GM12878 (cell line): ENCODE measurements at regions not wholly inside any gene's neighbourhood (a gene's known extent, or its start where the extent isn't known, plus 50 kb on each side); places are given as distances from the start of the nearest gene placed in this dataset.

ENCODE experiments used
- CEBPB ChIP-seq, 2 experiments: fragments of 150-350 bp in 1 of 2; IDR thresholded peaks; 2 replicates each; pipeline ENCODE4 v1.6.1; 2012 to 2014; ENCODE audit warnings: low read depth in 2 of 2, low read length in 2 of 2, borderline replicate concordance in 1 of 2, inconsistent platforms in 1 of 2
- CREB1 ChIP-seq: IDR thresholded peaks from 2 replicates; pipeline ENCODE4 v1.6.1; 2012; ENCODE audit warnings: low read depth, mild to moderate bottlenecking, inconsistent platforms
- E2F8 ChIP-seq: fragments of 450-650 bp; IDR thresholded peaks from 2 replicates; pipeline ENCODE4 v1.6.1; 2018; ENCODE audit warnings: mild to moderate bottlenecking, low read depth, moderate library complexity; ENCODE audit not compliant: partially characterized antibody
- E4F1 ChIP-seq: fragments of 450-650 bp; IDR thresholded peaks from 2 replicates; pipeline ENCODE4 v1.6.1; 2018; ENCODE audit warnings: borderline replicate concordance, mild to moderate bottlenecking; ENCODE audit not compliant: partially characterized antibody
- GATAD2B ChIP-seq: fragments of 450-650 bp; conservative IDR thresholded peaks from 2 replicates; pipeline ENCODE4 v1.6.1; 2017; ENCODE audit warnings: low read depth, mild to moderate bottlenecking, moderate library complexity
- NBN ChIP-seq: fragments of 450-650 bp; IDR thresholded peaks from 2 replicates; pipeline ENCODE4 v1.6.1; 2016
- PAX8 ChIP-seq: fragments of 450-650 bp; IDR thresholded peaks from 2 replicates; pipeline ENCODE4 v1.6.1; 2017; ENCODE audit warnings: mild to moderate bottlenecking, moderate library complexity
- SP1 ChIP-seq: IDR thresholded peaks from one replicate; pipeline ENCODE4 v1.6.1; 2011; ENCODE audit warnings: low read depth, low read length
- TAF1 ChIP-seq: IDR thresholded peaks from 2 replicates; pipeline ENCODE4 v1.6.1; 2011; ENCODE audit warnings: mild to moderate bottlenecking, low read depth, low read length, borderline replicate concordance
- WRNIP1 ChIP-seq: IDR thresholded peaks from 2 replicates; pipeline ENCODE4 v1.6.1; 2011; ENCODE audit warnings: low read depth, low read length, improper control_type of control experiment, borderline replicate concordance
- ZBED1 ChIP-seq: IDR thresholded peaks from 2 replicates; pipeline ENCODE4 v1.6.1; 2016; ENCODE audit warnings: borderline replicate concordance
- ZNF384 ChIP-seq: IDR thresholded peaks from 2 replicates; pipeline ENCODE4 v1.6.1; 2012; ENCODE audit warnings: low read depth, mild to moderate bottlenecking, low read length, improper control_type of control experiment, borderline replicate concordance
- ZNF622 ChIP-seq: fragments of 450-650 bp; IDR thresholded peaks from 2 replicates; pipeline ENCODE4 v1.6.1; 2017; ENCODE audit warnings: mild to moderate bottlenecking, inconsistent platforms
- TF ChIP-seq, protein P1 (sequence below): IDR thresholded peaks from 2 replicates; pipeline ENCODE4 v1.6.1; 2012; ENCODE audit warnings: low read depth, low read length, improper control_type of control experiment
- TF ChIP-seq, protein P2 (sequence below): fragments of 450-650 bp; IDR thresholded peaks from 2 replicates; pipeline ENCODE4 v1.6.1; 2016; ENCODE audit warnings: mild to moderate bottlenecking
- TF ChIP-seq, protein P3 (sequence below): fragments of 450-650 bp; formaldehyde crosslinking; IDR thresholded peaks from 2 replicates; pipeline ENCODE4 v1.5.0; 2022; ENCODE audit warnings: mild to moderate bottlenecking, missing genetic modification characterization
- TF ChIP-seq, protein P4 (sequence below): fragments of 450-650 bp; IDR thresholded peaks from 2 replicates; pipeline ENCODE4 v1.6.1; 2014; ENCODE audit warnings: mild to moderate bottlenecking

- TF ChIP-seq CEBPB (IDR thresholded peaks at IDR 0.05; ENCODE audit: borderline replicate concordance in 1 of 2, low read depth in 2 of 2, low read length in 2 of 2): no peak
- no peak for TF ChIP-seq NBN
- TF ChIP-seq WRNIP1: no peak
- TF ChIP-seq, protein P1, sequence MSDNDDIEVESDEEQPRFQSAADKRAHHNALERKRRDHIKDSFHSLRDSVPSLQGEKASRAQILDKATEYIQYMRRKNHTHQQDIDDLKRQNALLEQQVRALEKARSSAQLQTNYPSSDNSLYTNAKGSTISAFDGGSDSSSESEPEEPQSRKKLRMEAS: no peak
- TF ChIP-seq, protein P2, sequence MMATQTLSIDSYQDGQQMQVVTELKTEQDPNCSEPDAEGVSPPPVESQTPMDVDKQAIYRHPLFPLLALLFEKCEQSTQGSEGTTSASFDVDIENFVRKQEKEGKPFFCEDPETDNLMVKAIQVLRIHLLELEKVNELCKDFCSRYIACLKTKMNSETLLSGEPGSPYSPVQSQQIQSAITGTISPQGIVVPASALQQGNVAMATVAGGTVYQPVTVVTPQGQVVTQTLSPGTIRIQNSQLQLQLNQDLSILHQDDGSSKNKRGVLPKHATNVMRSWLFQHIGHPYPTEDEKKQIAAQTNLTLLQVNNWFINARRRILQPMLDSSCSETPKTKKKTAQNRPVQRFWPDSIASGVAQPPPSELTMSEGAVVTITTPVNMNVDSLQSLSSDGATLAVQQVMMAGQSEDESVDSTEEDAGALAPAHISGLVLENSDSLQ: no peak
- TF ChIP-seq SP1: no peak
- TF ChIP-seq, protein P3, sequence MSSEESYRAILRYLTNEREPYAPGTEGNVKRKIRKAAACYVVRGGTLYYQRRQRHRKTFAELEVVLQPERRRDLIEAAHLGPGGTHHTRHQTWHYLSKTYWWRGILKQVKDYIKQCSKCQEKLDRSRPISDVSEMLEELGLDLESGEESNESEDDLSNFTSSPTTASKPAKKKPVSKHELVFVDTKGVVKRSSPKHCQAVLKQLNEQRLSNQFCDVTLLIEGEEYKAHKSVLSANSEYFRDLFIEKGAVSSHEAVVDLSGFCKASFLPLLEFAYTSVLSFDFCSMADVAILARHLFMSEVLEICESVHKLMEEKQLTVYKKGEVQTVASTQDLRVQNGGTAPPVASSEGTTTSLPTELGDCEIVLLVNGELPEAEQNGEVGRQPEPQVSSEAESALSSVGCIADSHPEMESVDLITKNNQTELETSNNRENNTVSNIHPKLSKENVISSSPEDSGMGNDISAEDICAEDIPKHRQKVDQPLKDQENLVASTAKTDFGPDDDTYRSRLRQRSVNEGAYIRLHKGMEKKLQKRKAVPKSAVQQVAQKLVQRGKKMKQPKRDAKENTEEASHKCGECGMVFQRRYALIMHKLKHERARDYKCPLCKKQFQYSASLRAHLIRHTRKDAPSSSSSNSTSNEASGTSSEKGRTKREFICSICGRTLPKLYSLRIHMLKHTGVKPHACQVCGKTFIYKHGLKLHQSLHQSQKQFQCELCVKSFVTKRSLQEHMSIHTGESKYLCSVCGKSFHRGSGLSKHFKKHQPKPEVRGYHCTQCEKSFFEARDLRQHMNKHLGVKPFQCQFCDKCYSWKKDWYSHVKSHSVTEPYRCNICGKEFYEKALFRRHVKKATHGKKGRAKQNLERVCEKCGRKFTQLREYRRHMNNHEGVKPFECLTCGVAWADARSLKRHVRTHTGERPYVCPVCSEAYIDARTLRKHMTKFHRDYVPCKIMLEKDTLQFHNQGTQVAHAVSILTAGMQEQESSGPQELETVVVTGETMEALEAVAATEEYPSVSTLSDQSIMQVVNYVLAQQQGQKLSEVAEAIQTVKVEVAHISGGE: no peak
- no peak for TF ChIP-seq E2F8
- TF ChIP-seq ZBED1: no peak
- no peak for TF ChIP-seq CREB1
- no peak for TF ChIP-seq TAF1
- TF ChIP-seq ZNF622: no peak
- TF ChIP-seq, protein P4, sequence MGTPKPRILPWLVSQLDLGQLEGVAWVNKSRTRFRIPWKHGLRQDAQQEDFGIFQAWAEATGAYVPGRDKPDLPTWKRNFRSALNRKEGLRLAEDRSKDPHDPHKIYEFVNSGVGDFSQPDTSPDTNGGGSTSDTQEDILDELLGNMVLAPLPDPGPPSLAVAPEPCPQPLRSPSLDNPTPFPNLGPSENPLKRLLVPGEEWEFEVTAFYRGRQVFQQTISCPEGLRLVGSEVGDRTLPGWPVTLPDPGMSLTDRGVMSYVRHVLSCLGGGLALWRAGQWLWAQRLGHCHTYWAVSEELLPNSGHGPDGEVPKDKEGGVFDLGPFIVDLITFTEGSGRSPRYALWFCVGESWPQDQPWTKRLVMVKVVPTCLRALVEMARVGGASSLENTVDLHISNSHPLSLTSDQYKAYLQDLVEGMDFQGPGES: no peak
- TF ChIP-seq GATAD2B: no peak
- no peak for TF ChIP-seq PAX8
- no peak for TF ChIP-seq ZNF384
- TF ChIP-seq E4F1: no peak
These were observed 172.6 kb upstream of the NRP1 start (continued) for GRCh38 chr10:33506838-33507661.
